ENCODE measurements at regions not wholly inside any gene's neighbourhood (a gene's known extent, or its start where the extent isn't known, plus 50 kb on each side); places are given as distances from the start of the nearest gene placed in this dataset.
A peak's percentile ranks its signal among the peaks of the same experiment; 100 is the strongest.
"Not testable (repeated sequence)": the region's sequence is repeated elsewhere in the genome, so short reads cannot be mapped to it uniquely, and the experiment has no call there.

- no peak for DNase-seq
Measured at GRCh38 chr4:186814535-186815070, 90.9 kb upstream of the FAT1 start.

- DNase-seq: no peak
Measured at GRCh38 chr4:186819342-186820086, 95.9 kb upstream of the FAT1 start.

- DNase-seq: peak; percentile 49
Measured at GRCh38 chr4:186820391-186820891, 96.8 kb upstream of the FAT1 start.

GRCh38 chr4:186823989-186824388 is 100.3 kb upstream of the FAT1 start:
- no peak for DNase-seq

GRCh38 chr4:186825069-186825468 is 101.4 kb upstream of the FAT1 start:
- DNase-seq: no peak

- no peak for DNase-seq
Measured at GRCh38 chr4:186826006-186826405, 102.3 kb upstream of the FAT1 start.

GRCh38 chr4:186826846-186827533 is 103.3 kb upstream of the FAT1 start:
- DNase-seq: no peak

- DNase-seq: no peak
Measured at GRCh38 chr4:186827534-186827897, 103.9 kb upstream of the FAT1 start.

- DNase-seq: no peak
Measured at GRCh38 chr4:186829097-186829496, 105.4 kb upstream of the FAT1 start.

GRCh38 chr4:186829740-186830449 is 106.2 kb upstream of the FAT1 start:
- no peak for DNase-seq

- DNase-seq: no peak
Measured at GRCh38 chr4:186831574-186831973, 107.9 kb upstream of the FAT1 start.

GRCh38 chr4:186832906-186833305 is 109.2 kb upstream of the FAT1 start:
- no peak for DNase-seq

GRCh38 chr4:186837463-186837862 is 113.8 kb upstream of the FAT1 start:
- not testable (repeated sequence) for DNase-seq

GRCh38 chr4:186838295-186838694 is 114.6 kb upstream of the FAT1 start:
- no peak for DNase-seq

GRCh38 chr4:186839122-186840037 is 115.7 kb upstream of the FAT1 start:
- no peak for DNase-seq

GRCh38 chr4:186840222-186840701 is 116.6 kb upstream of the FAT1 start:
- no peak for DNase-seq

- DNase-seq: no peak
Measured at GRCh38 chr4:186840771-186841301, 117.2 kb upstream of the FAT1 start.

GRCh38 chr4:186844059-186844681 is 120.5 kb upstream of the FAT1 start:
- no peak for DNase-seq

GRCh38 chr4:186845137-186845842 is 121.6 kb upstream of the FAT1 start:
- no peak for DNase-seq

- no peak for DNase-seq
Measured at GRCh38 chr4:186846426-186846825, 122.8 kb upstream of the FAT1 start.
